GM21526 (cell line): ENCODE measurements at regions not wholly inside any gene's neighbourhood (a gene's known extent, or its start where the extent isn't known, plus 50 kb on each side); places are given as distances from the start of the nearest gene placed in this dataset.
A peak's percentile ranks its signal among the peaks of the same experiment; 100 is the strongest.
"Not testable (repeated sequence)": the region's sequence is repeated elsewhere in the genome, so short reads cannot be mapped to it uniquely, and the experiment has no call there.

Source experiments
- ATAC-seq: cut with Tn5 transposase; IDR thresholded peaks from one replicate; pipeline ENCODE4 v1.9.1; 2021; ENCODE audit warnings: moderate library complexity; ENCODE audit not compliant: unreplicated experiment, low FRiP score

DNA sequence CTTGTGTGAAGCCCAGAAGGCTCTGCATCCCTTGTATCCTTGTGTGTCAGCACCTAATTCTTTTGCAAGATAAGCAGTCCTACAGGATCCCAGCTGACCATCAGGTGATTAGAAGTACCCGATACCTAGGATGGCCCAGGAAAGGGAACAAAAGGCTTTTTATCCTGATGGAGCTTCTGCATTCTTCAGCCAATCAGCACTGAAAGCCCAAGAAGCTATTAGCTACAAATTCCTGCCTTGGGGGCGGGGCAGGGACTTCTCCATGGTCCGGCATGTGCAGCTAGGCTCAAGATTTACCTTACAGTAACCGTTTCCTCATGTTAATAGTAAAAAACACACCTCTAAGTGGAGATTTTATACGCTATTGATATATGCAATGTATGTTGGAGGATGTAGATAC lies 264.6 kb upstream of the THUMPD2 start:
- ATAC-seq, result no peak

DNA sequence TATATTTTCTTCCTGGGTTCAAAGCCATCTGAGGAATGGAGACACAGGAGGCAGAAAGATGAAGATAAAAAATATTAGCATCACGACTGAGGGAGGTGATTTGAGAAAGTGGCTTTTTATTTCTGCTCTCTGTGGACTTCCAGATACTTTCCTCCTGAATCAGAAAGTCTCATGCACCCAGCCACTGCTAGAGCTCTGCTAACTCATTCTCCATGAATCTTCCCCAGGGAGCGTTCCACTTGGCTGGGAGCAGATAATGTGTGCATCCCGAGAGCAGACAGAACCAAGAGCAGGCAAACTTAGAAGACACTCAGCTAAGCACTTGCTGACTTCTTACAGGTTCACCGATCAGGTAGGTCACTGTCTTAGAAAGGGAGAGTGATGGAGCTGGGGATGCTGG lies 264.1 kb upstream of the THUMPD2 start:
- ATAC-seq, result no peak

DNA sequence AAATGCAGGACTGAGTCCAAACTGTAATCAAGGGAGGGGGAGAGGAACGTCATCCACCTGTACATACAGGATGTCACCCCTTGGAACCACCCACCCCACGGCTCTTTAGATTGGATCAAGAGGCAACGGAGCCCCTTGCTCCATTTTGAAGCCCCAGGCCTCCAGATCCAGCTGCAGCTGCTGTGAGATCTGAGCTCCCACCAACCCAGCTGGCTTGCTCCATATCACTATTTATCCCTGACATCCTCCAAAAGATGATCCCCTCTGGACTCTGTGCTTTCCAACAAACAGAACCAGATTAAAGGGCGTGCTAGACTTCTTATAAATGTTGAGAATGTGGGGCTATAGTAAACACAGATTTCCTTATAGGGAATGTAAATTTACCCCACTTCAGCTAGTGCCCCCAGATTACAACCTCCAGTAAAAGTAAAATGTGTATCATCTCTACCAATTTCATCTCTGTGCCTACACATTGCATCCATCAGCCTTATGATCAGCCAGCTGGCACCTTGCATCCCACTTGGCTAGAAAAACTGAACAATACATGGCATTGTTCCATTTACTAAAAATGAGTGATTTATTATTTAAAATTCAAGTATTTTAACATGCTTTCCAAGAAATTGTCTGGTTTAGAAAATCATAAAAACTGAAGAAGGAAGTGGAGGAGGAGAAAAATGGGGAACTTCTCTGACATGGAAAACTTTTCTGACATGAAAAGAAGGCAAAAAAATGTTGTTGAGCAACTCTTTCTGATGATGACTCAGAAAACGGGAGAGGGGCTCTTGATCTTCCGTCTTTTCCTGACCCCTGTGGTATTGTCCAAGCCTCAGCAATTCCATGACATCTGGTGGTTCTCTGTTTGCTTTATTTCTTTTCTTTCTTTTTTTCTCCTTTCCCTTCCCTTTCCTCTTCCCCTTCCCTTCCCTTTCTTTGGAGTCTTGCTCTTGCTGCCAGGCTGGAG lies 262.6 kb upstream of the THUMPD2 start:
- no peak for ATAC-seq

DNA sequence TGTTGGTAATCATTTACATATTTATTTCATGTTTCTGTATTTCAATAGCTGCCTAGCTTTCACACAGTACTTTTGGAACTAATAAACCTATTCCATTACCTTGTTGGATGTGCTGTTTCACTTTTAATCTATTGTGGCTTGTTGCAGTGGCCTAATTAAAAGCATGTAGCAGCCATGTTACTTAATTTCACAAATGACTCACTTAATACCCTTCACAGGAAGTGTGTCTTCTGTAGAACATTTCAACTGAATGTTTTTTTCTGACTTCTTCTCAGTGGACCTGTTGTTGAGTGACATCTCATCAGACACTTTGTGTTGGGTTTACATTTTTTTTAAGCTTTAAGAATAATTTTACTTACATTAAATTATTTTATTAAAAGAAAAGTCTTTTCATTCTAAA lies 260.5 kb upstream of the THUMPD2 start:
- ATAC-seq, result no peak

DNA sequence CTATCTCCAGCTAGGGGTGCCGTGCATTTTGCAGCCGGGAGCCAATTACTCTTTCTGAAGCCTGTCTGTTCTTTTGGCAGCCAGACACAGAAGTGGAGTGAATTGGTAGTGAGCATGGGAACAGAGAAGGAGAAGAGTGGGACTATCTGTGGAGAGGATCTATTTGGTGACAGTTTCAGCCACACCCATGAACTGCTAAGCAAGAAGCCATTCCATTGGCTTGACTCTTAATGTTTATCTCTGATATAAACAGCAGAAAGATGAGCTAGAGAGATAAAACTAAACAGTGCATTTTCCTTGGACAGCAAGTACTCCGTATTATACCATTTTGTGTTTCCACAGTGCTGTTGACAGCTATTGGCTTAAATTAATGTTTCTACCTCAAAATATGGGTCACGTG lies 259.6 kb upstream of the THUMPD2 start:
- no peak for ATAC-seq

DNA sequence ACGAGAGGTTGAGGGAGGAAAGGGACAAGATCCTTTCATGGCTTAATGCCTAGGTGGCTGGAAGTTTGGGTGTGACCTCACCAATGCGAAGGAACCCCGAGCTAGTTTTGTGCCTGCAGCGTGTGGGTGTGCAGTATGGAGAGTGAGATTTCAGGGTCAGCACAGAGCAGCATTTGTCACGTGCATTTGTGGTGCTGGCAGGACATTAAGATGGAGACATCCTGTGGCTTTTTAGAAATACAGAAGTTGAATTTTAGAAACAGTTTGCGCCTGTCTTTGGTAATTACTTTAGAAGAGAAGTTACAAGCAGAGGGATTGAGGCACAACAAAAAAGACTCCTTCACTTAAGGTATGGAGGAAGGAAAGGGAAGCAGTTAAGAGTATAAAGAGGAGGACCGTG lies 258.2 kb upstream of the THUMPD2 start:
- no peak for ATAC-seq

DNA sequence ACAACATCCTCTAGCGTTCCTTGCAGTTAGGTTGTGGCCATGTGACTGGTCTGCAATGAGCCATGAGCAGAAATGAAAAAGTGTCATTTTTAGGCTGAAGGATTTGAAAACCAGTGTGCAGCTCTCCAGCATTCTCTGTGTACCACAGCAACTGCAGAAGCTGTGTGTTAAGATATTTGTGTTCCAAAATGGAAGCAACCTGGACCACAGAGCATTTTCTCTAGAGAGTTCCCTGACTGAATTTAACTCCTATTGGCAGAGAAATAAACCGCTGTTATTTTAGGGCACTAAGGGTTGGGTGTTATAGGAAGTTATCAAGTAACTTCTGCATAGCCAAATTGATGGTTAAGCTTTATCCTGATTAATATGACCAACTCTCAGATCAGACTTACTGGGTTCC lies 257.2 kb upstream of the THUMPD2 start:
- no peak for ATAC-seq

DNA sequence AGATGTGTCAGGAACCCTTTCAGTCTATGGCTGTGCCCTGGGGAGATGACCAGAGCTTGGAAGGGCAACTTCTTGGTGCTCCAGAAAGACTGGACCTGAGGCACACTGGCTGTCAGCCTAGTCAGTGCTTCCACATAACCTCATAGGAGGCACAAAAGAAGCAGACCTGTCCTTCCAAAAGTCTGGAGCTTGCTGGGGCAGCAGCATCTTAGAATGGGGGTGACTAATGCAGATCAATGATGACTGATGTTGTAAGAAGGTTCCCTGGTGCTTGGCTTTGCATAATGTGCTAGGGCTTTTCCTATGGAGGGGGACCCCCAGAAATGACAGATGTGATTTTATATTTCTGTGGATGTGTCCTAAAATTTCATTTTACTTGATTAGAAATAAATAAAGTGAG lies 255.7 kb upstream of the THUMPD2 start:
- ATAC-seq, result no peak

DNA sequence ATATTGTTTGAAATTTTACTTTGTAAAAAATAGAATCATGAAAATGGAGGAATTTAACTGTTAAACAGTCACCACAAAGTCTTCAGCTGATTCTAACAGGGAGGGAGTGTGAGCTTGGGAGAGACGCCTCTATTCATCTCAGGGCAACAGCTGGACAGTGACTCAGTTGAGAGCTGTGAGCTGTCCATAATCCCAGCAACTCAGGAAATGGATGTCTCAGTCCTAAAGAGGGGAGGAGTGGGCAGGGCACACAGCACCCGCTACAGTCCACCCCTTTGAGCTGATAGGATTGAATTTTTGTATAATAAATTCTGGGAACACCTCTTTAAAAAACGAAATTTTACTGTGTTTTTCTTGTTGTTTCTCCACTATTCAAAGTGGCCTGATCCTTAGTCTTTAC lies 255.1 kb upstream of the THUMPD2 start:
- ATAC-seq, result no peak

DNA sequence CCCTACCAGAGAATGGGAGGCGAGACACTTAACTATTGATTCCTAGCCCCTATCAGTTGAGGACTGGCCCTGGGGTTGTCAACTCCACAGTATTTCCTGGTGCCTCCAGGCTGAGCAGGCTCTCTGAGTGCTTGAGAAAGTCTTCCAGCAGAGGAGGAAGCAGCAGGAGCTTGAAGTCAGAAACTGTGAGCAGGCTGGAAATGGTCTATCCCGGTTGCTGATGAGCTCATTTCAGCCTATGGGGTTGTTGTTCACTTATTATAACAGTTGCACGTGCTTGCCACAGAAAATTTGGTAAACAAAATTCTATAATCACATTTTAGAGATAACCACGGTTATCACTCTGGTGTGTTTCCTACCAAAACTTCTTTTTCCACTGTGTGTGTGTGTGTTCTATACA lies 254.7 kb upstream of the THUMPD2 start:
- ATAC-seq, result no peak

DNA sequence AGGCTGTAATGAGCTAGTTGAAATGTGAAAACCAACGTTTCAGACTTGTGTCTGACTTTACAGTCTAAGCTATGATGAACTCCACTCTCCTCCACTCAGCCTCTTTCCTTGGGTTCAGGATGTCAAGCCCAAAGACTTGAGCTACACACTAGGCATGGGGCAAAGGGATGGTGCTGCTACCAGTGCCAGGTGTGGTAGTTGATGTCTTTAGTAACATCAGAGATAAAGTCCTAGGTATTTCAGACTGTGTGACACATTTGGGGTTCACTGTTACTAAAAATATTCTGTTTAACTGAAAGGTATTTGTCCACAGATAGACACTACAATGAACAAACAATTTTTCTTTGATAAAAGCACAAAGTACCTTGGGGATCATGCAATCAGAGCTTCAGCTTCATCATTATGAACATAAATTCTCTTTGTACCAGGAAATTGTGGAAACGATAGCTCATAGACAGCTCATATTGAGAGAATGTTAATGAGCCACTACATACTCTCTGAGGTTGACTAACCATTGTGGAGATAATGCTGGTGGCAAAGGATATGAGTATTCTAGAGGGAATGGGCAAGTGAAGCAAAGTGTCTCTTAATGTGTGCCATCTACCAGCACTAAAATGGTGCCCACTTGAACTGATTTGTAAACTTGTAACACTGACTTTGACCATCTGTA lies 253.7 kb upstream of the THUMPD2 start:
- no peak for ATAC-seq

DNA sequence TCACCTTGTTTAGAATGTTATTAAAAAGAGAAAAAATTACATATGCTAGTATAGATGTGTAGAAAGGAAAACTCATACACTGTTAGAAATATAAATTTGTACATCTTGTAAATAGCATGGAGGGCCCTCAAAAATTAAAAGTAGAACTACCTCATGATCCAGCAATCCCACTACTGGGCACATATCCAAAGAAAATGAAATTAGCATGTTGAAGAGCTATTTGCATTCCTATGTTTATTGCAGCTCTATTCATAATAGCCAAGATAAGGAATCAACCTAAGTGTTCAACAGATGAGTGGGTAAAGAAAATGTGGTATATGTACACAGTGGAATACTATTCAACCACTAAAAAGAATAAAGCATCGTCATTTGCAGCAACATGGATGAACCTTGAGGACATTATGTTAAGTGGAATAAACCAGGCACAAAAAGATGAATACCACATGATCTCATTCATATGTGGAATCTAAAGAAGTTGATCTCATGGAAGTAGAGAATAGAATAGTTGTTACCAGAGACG lies 251.5 kb upstream of the THUMPD2 start:
- ATAC-seq, result no peak

DNA sequence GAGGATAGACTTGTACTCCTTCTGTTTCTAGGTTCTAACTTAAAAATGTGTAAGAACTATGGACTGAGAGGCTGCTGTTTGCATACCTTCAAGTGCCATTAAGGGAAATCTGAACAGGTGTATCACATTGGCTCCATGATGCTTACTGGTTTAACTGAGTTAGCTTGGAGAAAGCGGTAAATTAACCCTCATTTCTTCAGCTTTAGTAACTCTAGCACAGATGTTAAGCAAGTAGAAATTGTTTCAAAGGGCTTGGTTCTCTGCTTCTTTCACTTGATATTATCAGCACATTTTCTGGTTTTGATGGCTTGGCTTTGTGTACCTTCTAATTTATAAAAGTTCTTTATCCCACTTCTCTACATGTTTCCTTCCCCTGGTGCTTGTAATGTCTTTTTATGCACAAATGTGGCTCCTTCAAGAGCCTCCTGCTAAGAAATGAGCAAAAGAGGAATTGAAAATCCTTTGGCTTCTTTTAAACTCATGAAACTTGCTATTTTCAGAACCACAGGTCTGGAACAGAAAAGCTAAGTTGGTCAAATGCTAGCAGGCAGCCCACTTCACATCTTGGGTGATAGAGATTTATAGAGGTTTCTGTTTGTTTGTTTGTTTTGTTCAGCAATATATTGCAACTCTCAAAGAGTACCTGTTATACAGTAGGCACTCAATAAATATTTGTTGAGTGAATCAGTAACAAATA lies 249.9 kb upstream of the THUMPD2 start:
- ATAC-seq, result peak; percentile 93

DNA sequence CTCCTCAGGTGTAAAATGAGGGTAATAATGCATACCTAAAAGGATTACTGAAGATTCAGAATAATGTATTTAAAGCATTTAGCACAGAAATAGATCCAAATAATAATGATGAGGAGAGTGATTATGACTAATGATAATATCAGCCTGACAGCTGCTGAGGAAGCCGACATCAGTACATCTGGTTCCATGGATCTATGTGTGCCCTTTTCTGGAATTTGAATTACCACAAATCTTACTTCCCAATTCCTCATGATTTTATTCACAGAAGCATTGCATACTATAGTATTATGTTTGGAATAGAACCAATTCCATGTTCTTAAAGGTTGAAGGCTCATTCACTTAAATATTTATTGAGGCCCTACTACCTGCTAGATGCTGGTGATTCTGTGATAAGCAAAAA lies 248.9 kb upstream of the THUMPD2 start:
- no peak for ATAC-seq

DNA sequence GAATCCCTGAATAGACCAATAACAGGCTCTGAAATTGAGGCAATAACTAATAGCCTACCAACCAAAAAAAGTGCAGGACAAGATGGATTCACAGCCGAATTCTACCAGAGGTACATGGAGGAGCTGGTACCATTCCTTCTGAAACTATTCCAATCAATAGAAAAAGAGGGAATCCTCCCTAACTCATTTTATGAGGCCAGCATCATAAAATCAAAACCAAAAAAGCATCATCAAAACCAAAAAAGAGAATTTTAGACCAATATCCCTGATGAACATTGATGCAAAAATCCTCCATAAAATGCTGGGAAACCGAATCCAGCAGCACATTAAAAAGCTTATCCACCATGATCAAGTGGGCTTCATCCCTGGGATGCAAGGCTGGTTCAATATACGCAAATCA lies 246.2 kb upstream of the THUMPD2 start:
- not testable (repeated sequence) for ATAC-seq

DNA sequence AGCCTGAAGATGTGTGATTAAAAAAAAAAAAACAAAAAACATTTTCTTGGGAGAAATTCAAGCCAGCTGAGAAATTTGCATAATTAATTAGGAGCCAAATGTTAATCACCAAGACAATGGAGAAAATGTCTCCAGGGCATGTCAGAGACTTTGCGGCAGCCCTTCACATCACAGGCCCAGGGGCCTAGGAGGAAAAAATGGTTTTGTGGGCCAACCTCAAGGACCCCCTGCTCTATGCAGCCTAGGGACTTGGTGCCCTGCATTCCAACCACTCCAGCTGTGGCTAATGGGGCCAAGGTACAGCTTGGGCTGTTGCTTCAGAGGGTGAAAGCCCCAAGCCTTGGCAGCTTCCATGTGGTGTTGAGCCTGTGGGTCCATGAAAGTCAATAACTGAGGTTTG lies 241.9 kb upstream of the THUMPD2 start:
- ATAC-seq, result no peak

DNA sequence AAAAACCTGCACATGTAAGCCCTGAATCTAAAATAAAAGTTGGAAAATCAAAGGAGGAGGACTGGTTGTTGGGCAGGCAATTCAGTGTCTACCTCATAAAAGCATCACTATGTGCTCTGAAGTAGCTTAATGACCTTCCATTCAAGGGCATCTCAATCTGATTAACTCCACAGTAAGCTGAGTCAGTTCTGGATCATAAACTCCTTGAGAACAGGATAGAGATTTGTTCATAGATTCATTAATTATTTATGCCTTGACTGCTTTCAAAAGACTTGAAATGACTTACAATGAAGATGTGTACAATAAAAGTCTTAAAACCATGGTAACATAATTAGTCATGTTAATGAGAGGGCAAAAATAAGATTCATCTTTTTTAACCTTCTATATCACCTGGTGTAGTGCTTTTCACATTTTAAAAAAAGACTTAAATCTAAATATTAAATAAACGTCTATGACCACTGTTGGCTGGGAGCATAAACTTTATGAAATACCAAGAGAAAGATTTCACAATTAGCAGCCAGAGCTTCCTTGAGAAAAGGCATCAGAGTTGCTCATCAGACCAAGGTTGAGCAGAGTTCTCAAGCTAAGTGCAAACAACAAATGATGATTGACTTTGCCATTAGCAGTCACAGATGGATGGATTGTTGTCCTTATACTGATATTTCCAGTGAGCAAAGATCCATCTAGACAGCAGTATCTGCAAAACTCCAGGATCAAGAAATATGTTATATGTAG lies 237.3 kb upstream of the THUMPD2 start:
- no peak for ATAC-seq

DNA sequence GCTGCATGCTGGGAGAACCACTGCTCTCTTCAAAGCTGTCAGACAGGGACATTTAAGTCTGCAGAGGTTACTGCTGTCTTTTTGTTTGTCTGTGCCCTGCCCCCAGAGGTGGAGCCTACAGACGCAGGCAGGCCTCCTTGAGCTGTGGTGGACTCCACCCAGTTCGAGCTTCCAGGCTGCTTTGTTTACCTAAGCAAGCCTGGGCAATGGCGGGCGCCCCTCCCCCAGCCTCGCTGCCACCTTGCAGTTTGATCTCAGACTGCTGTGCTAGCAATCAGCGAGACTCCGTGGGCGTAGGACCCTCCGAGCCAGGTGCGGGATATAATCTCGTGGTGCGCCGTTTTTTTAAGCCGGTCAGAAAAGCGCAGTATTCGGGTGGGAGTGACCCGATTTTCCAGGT lies 234.9 kb upstream of the THUMPD2 start:
- not testable (repeated sequence) for ATAC-seq

DNA sequence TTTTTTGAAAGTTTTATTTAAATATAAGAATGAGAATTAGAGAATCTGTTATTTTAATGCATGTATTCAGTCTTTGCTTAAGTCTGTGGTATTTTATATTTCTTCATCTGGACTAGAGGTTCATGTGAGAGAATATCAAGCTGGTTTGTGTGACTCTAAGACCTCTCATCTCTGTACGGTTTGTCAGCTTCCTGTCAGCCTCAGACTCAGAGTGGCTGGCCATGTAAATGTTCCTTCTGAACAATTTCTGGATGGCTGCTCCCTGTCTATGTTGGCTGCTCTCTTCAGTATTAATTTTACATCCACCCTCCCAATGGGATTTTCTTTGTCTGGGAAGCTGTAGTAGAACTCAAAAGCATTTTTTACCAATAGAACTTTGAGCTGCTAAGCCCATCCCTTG lies 225.3 kb upstream of the THUMPD2 start:
- ATAC-seq, result no peak

DNA sequence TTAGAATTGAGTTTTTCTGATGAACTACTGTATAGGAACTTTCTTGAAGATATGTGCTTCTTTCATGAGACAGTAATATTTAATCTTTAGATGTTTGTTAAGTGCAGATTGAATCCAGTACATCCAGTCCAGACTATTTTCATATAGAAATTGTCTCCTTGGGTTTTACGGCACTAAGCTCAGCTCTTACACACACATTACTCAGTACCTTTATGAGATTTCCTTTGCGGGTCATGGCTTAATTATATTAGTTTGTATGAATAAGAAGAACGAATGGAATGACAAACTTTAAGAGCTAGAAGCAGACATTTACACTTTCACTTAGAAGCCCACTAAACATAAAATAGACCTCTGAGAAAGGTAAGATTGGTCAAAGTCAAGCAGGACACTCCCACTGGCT lies 223.3 kb upstream of the THUMPD2 start:
- no peak for ATAC-seq

DNA sequence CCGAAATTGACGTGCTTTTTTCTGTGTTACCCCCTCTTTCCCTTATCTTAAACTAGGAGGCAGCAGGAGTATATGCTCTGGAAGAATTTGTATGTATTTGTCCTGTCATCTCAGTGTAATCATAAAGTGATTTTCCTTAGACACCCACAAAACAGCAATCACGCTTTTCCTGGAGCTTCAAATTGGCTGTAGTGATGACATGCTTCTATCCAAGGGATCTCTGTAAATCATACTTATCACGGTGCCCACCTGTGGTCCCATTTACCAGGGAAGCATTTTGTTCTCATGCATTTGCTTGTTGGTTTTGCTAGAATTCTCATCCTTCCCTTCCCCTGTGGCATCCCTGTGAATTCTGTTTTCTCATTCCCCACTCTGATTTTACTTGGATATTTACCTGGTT lies 220.8 kb upstream of the THUMPD2 start:
- no peak for ATAC-seq
